ENCODE measurements at regions not wholly inside any gene's neighbourhood (a gene's known extent, or its start where the extent isn't known, plus 50 kb on each side); places are given as distances from the start of the nearest gene placed in this dataset.

- Histone ChIP-seq H3K4me2 (ENCODE audit: low read length) (no peak overlapping the region), H3K9me3 (ENCODE audit: control insufficient read depth in 1 of 2, insufficient read depth in 1 of 2, low read depth in 1 of 2, low read length in 2 of 2) (peaks cover 0 to 11% of the 10 kb centered on the region in 2 experiments; a peak in 1 of 4 replicates), H3K36me3 (ENCODE audit: control insufficient read depth in 1 of 2, insufficient read depth in 2 of 2, low read length in 2 of 2) (no peaks in the 10 kb centered on the region), H2AFZ (ENCODE audit: low read depth, low read length, poor library complexity, severe bottlenecking) (no peak overlapping the region), H3K79me2 (ENCODE audit: insufficient read depth, low read length) (no peaks in the 10 kb centered on the region), H3K4me3 (replicated peaks in 1 of 2; ENCODE audit: low read depth in 1 of 2, low read length in 2 of 2) (no peak overlapping the region), H3K9ac (ENCODE audit: low read length) (no peak overlapping the region), H3K27ac (ENCODE audit: low read depth, low read length) (no peak overlapping the region), H3K27me3 (ENCODE audit: insufficient read depth, low read length) (no peaks in the 10 kb centered on the region), H4K20me1 (ENCODE audit: insufficient read depth) (no peaks in the 10 kb centered on the region), H3K9me2 (ENCODE audit: insufficient read depth) (no peaks in the 10 kb centered on the region), H3K4me1 (ENCODE audit: control insufficient read depth in 1 of 2, insufficient read depth in 2 of 2, low read length in 2 of 2) (no peaks in the 10 kb centered on the region)
- intact Hi-C loops (cut with micrococcal nuclease), result no loop called here
- ChIA-PET POLR2A (no interaction called here), RAD21 (ENCODE audit: low non-redundant PET in 1 of 2, low total read pairs in 2 of 2, uncharacterized antibody in 2 of 2, unreplicated experiment in 2 of 2) (no interaction called here), CTCF (no interaction called here)
- no peak for ATAC-seq
- DNase-seq (ENCODE audit: low read depth, low spot score), result no peak
- BruUV-seq (replicated peaks), result no TSS peak
- TF ChIP-seq REST (IDR thresholded peaks at IDR 0.05; ENCODE audit: low read depth) (no peak), CTCF (IDR thresholded peaks at IDR 0.05 in 2 of 3, conservative IDR thresholded peaks at IDR 0.05 in 1 of 3; ENCODE audit: borderline replicate concordance in 1 of 3, insufficient read depth in 1 of 3, low read depth in 2 of 3, low read length in 2 of 3) (no peak), MAX (IDR thresholded peaks at IDR 0.05) (no peak)
Measured at GRCh38 chr7:106353944-106354343, 69.2 kb upstream of the NAMPT start.

All from HCT116 (cell line).